DMS153 (cell line): ENCODE measurements at regions not wholly inside any gene's neighbourhood (a gene's known extent, or its start where the extent isn't known, plus 50 kb on each side); places are given as distances from the start of the nearest gene placed in this dataset.
"Not testable (repeated sequence)": the region's sequence is repeated elsewhere in the genome, so short reads cannot be mapped to it uniquely, and the experiment has no call there.

Experiments used
- DNase-seq: peaks from one replicate; lab custom pipeline; 2025; lab: John Stamatoyannopoulos, UW

GRCh38 chr5:26415987-26416779 is 622.2 kb downstream of the CDH9 start:
- no peak for DNase-seq

- DNase-seq = no peak
These were observed 647.8 kb downstream of the CDH9 start for GRCh38 chr5:26390608-26391007.

GRCh38 chr5:26388976-26389375 is 649.4 kb downstream of the CDH9 start:
- DNase-seq = peak; percentile 78

GRCh38 chr5:26386532-26386931 is 651.9 kb downstream of the CDH9 start:
- DNase-seq = no peak

GRCh38 chr5:26364624-26365023 is 673.8 kb downstream of the CDH9 start:
- not testable (repeated sequence) for DNase-seq

GRCh38 chr5:26343801-26344325 is 694.5 kb downstream of the CDH9 start:
- no peak for DNase-seq

- no peak for DNase-seq
These were observed 698.8 kb downstream of the CDH9 start for GRCh38 chr5:26339576-26339975.

- DNase-seq = peak; percentile 22
These were observed 708.7 kb downstream of the CDH9 start for GRCh38 chr5:26329562-26330189.

- DNase-seq = no peak
These were observed 712.1 kb downstream of the CDH9 start for GRCh38 chr5:26326153-26326759.

GRCh38 chr5:26325432-26325831 is 713.0 kb downstream of the CDH9 start:
- not testable (repeated sequence) for DNase-seq

- DNase-seq = not testable (repeated sequence)
These were observed 714.0 kb downstream of the CDH9 start for GRCh38 chr5:26324273-26324895.

- no peak for DNase-seq
These were observed 714.6 kb downstream of the CDH9 start for GRCh38 chr5:26323794-26324193.

GRCh38 chr5:26321278-26321677 is 717.1 kb downstream of the CDH9 start:
- no peak for DNase-seq

- no peak for DNase-seq
These were observed 728.0 kb downstream of the CDH9 start for GRCh38 chr5:26310415-26310814.

GRCh38 chr5:26295541-26295940 is 742.8 kb downstream of the CDH9 start:
- no peak for DNase-seq

GRCh38 chr5:26282190-26282589 is 756.2 kb downstream of the CDH9 start:
- DNase-seq = no peak

GRCh38 chr5:26278078-26278477 is 760.3 kb downstream of the CDH9 start:
- no peak for DNase-seq

GRCh38 chr5:26259081-26259480 is 779.3 kb downstream of the CDH9 start:
- no peak for DNase-seq

GRCh38 chr5:26245321-26245720 is 793.1 kb downstream of the CDH9 start:
- no peak for DNase-seq

GRCh38 chr5:26239588-26239987 is 798.8 kb downstream of the CDH9 start:
- no peak for DNase-seq

GRCh38 chr5:26237489-26237888 is 800.9 kb downstream of the CDH9 start:
- no peak for DNase-seq

- no peak for DNase-seq
These were observed 801.5 kb downstream of the CDH9 start for GRCh38 chr5:26236936-26237335.
